EL (cell line): ENCODE measurements at regions not wholly inside any gene's neighbourhood (a gene's known extent, or its start where the extent isn't known, plus 50 kb on each side); places are given as distances from the start of the nearest gene placed in this dataset.
"Not testable (repeated sequence)": the region's sequence is repeated elsewhere in the genome, so short reads cannot be mapped to it uniquely, and the experiment has no call there.

Experiments used
- DNase-seq: peaks from one replicate; pipeline ENCODE4 v3.0.0-alpha.2; 2016

DNA sequence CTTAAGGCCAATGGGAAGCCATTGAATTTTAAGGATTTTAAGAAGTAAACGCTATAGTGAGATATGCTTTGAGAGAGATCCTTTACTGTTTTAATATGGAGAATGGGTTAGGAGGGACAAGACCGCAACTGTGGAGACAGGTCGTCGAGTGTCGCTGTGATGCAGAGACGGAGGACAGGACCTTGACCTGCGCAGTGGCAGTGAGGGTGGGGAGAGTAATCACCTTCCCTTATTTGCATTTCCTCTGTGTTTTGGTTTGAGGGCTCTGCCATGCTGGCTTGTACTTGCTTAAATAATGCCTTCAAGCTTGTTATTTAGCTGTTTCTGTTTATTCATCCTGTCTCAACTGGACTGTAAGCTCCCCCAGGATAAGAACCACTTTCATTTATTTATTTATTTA, 345.0 kb downstream of the FBXW7 start:
- DNase-seq = no peak

DNA sequence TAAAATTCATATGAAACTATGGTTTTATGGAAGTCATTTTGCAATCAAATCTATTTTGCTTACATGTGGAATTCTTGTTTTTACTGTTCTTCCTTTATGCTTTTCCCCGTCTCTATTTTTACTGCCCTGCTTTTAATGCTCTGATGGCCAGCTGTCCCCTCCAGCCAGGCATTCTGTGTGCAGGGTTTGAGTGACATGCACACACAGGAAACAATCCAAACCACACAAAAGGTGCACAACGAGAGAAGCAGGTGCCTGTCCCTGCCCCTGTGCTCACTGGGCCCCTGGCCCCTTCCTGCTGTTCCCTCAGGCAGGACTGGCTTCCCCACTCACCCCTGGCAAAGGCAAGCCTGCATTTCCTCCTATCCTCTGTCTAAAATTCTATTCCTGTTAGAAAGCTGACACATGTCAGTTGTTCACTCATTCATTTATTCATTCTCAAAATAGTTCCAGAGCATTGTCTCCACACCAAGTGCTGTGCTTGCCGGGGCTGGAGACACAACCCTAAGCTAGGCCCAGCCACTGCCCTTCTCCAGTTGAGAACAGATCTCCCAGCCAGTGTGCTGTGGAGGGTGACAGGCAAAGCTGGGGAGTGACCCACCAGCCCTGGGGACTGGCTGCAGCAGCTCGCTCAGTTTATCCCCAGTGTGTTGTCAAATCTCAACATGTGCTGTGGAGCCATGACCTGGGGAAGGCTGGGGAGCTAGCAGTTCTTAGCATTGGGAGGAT, 346.3 kb downstream of the FBXW7 start:
- no peak for DNase-seq

DNA sequence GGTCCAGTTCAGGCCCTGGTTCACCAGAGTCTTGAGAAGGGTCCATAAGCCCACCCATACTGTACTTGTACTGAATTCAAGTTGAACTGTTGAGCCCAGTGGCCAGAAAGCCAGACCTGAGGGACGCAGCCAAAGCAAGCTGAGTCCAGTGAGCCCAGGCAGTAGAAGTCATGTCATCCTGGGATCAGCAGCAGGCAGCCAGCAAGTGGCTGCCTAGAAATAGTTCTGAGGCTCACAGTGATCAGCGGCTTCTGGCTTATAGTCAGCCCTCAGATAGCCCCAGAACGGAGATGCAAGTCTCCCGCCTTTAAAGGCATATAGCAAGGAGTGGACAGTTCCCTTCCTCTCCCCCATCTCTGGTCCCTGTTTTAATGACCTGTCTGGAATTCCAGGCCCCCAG, 347.1 kb downstream of the FBXW7 start:
- DNase-seq = no peak

DNA sequence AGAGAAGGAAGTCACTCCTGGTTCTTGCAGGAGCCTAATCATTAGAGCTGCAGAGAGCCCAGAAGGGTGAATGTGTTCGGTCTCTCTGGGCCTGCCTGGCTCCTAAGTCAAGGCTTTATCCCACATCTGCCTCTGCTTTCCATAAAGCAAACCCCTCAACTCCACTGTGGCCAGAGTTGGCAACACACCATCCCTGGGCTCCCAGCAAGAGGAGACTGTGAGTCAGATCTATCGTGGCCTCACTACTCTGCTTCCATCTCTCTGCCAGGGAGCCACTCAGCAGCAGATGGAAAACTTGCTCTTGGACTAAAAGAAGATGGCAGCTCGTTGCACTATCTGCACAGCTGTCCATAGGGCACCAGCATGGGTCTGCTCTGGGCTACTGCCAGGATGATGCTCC, 348.2 kb downstream of the FBXW7 start:
- DNase-seq = no peak

DNA sequence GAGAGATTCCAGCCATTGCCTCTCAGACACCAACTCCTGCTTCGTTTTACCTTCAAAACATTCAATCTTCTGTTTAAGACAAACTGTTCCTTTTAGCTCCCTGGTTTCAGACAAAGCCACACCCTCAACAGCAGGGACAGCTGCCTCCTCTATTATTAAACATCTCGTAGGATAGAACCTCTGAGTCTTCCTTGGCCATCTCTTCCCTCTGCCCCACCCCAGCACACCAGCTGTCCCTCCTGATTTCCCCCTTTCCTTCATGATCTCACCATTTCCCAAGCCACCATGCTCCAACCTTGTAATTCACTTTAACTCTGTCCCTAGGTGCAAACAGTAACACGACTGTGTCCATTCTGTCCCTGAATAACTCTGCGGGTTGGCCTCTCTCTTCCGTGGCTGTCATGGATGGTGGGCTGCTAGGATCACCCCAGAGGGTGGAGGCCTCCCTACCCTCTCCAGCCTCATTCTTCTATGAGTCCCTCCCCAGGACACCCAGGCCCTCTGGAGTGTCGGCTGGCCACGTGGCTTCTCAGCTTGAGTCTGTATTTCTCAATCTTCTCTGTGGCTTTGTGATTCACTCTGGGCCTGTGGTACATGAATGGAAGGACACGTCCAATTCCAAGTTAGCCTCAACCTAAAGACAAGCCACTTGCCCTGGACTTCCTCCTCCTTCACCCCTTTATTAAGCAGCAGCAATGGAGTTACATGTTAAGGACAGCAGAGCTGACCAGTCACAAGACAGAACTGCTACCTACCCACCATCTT, 349.9 kb downstream of the FBXW7 start:
- no peak for DNase-seq

DNA sequence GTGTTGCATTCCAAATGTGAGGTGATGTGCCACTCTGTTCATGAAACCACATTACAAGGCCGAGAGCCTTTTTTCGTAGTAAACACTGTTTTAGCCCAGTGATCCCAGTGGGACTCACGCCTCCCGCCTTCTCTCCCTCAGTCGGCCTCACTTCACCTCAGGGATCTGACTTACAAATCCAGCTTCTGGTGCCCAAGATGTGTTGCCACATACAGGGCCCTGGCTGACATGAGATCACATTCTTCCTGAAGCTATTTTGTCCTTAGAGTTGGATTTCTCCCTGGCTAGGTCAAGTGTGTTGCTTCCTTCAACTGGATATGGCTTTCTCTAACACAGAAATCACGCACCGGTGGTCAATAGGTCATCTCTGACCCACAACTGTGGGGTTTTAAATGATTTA, 354.7 kb downstream of the FBXW7 start:
- no peak for DNase-seq

DNA sequence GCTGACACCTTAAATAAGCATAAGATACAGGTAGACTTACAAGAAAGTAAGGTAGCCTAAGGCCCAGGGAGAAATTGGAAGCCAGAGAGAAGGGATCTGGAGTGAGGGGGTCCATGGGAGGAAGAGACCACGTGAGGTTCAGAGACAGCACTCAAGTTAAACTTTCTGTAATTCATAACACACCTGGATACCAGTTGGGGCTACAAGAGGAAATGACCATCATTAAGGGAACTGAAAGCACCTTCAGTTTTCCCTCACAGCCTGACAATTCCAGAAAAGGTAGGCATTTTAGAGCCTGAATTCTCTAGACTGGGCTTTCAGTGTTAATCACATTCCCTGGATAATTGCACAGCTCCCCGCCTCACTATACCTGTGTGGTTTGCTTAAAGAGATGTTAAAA, 355.5 kb downstream of the FBXW7 start:
- DNase-seq = no peak

DNA sequence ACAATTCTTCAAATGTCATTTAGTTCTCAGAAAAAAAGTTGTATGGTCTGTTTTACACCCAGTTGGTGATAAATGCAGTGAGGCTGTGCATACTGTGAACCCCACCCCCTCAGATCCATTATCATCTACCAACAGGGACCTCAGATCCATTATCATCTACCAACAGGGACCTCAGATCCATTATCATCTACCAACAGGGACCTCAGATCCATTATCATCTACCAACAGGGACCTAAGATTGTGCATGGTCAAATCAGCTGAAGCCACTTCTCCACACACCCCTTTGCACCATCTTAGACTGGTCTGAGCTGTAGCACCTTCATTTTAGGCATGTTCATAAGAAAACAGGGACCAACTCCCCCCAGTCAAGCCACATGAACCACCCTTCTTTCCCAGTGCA, 358.4 kb downstream of the FBXW7 start:
- not testable (repeated sequence) for DNase-seq

DNA sequence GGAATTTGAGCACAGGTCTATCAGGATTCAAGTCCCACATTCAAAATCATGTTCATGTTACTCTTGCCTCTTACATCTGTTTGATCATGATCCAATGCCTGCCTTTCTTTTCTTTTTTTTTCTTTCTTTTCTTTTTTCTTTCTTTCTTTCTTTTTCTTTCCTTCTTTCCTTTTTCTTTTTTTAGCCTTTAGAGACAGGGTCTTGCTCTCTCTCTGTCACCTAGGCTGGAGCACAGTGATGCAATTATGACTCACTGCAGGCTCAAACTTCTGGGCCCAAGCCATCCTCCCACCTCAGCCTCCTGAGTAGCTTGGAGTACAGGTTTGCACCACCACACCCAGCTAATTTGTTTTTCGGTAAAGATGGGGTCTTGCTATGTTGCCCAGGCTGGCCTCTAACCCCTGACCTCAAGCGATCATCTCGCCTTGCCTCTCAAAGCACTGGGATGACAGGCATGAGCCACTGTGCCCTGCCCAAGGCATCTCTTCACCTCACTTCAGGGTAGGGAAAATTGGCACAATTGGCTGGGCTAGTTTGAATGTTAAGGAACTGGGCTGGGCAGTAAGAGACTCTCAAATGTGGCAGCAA, 359.2 kb downstream of the FBXW7 start:
- DNase-seq = no peak

DNA sequence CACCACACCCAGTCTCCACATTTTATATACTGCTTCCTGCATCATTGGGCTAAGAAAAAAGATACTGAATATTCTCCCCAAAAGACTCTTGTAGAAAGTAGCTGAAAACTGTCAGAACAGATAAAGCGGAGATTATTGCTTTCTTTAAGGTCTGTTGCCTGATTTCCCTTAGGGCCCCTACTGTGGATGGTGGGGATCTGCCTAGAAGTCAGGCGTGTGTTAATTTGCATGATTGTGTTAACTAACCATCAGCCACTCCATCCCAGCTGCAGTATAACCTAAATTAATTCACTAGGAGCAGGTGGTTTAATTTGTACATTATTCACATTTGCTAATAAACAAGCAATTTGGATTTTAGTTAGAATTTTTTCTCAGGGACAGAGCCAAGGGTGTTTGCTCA, 360.3 kb downstream of the FBXW7 start:
- DNase-seq = no peak

DNA sequence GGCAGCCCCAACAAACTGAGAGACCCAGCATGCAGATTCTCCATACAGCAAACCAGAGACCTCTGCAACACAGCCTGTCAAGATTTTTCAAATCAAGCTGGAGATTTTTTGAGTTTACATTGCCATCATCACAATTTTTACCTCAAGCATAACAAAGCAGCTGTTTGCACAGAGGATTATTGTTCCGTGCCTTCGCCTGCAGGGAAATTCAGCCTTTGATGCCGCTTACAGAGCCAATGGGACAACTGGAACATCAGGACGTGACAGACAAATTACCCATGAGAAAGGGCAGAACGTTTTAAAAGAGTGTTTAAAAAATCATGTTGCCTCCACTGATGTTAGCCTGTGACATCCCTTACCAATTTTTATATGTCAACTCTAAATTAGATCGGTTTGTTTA, 363.7 kb downstream of the FBXW7 start:
- no peak for DNase-seq

DNA sequence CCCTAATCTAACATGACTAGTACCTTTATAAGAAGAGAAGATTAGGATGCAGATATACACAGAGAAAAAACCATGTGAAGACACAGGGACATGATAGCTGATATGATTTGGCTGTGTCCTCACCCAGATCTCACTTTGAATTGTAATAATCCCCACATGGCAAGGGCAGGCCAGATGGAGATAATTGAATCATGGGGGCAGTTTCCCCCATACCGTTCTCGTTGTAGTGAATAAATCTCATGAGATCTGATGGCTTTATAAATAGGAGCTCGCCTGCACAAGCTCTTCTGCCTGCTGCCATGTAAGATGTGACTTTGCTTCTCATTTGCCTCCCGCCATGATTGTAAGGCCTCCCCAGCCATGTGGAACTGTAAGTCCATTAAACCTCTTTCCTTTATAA, 364.3 kb downstream of the FBXW7 start:
- DNase-seq = no peak

DNA sequence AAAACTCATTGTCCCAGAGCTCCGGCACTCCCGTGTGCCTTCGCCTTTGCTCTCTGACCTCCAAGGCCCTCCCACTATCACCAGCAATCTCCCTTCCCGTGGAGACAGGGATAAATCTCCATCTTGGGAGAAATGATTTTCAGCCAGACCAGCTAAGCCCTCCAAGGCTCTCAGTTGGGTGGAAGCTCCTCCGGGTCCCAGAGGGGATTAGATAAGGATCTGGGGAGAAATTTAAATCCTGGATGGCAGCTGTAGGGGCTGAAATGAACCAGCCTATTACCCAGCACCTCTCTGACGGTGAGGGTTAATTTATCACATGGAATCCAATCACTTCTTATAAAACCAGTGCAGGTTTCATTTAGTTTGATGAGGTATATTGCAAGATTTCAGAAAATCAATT, 366.2 kb downstream of the FBXW7 start:
- DNase-seq = no peak

DNA sequence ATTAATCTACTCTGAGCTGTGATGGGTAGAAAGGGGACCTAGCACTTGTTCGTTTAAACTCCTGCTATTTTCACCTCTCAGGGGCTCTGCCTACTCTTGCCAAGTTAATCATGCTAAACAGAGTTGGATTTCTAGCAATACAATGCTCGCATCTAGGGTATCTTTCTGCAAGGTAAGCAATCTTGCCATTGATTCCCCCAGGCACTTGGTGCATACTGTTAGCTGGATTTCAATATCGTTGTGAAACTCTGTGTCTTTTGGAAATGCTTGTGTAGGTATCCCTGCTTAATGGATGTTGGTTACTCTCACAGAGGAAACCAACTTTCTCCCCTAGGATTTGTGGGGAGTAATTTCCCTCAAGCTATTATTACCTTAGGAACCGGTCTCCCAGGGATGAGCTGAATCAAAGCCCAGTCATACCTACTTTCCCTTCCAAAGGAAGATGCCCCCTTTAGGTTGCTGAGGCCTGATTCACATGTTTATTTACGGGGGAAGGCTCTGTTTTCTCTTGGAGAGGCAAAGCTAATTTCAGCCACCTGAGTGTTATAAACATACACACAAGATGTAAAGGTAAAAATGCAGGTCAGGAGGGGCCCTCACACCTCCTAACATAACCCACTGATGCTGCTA, 366.8 kb downstream of the FBXW7 start:
- DNase-seq = no peak

DNA sequence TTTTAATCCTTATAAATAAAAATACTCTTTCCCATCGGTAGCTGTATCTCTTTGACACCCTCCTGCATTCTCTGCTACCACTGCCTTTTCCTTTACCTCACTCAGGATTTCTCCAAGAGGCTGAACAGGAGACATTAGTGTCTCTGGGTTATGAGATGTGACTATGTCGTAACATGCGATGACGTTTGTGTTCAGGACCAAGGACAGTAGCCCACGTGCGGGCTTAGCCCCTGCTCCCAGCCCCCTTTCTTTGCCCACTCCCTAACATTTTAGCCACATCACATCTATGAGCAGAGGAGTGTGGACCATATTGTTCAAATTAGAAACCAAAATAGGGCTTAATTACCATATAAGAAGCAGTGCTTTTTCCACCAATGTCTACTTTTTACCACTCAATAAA, 369.3 kb downstream of the FBXW7 start:
- DNase-seq = no peak

DNA sequence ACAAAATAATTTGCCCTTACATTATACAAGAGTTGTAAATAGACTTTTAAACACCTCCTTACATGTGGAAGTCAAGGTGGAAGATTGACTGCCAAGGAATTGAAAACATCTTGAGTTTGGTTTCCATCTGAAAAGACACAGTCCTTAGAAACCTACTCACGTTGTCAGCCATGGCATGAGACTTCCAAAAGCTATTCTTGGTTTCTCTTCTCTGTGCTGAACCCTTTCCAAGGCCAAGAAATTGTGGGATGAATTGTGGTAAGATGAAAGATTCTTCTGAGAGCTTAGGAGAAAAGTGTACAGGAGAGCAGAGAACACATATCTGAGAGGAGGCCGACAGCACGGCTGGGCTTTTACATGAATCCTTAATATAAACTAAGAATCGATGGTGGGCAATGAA, 370.0 kb downstream of the FBXW7 start:
- no peak for DNase-seq

DNA sequence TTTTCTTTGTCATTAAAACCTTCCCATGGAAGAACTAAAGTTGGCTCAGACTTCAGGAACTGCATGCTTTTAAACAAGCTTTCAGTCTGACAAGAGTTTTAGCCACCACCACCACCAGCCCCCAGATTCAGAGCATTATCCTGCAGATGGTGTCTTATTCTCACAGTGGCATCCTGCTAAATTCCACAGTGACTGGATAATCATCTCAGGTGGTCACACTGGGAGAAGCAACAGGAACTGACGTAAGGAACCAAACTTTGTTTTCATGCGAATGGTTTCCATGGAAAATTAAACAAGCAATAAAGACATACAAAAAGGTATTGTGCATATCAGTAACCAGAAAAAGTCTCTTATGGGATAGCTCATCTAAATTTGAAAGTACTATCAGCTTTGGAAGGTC, 370.7 kb downstream of the FBXW7 start:
- peak; percentile 6 for DNase-seq

DNA sequence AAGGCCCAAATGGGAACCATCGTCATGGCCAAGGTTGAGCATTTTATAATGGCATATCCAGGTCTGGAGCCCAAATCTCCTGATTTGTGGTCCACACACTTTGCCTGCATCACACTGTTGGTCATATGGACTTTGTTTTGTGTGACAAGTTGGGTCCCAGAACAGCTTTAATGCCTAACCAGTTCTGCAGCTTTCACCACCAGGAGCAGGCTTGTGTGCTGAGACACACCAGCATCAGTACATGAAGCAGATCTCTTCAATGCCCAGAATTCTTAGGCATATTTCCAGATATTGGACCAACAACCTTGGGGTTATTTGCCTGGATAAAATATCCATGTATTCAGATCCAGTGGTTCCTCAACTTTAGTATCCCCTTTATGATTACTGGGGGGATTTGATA, 371.3 kb downstream of the FBXW7 start:
- DNase-seq = no peak

DNA sequence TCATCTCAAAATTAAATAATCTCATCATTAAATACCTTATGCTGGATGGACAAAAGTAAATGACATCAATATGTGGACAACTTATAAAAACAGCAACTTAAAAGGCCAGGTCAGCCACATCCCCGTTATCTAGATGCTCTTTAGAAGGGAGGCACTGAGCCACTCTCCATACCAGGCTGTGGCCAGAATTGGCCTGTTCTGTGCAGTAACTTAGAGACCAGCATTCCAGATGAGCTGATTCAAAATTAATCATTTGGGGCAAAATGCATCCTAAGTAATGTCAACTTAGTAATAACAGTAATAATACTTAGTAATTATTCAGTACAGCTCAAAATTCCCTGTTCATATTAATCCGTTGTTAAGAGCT, 373.6 kb downstream of the FBXW7 start:
- no peak for DNase-seq

DNA sequence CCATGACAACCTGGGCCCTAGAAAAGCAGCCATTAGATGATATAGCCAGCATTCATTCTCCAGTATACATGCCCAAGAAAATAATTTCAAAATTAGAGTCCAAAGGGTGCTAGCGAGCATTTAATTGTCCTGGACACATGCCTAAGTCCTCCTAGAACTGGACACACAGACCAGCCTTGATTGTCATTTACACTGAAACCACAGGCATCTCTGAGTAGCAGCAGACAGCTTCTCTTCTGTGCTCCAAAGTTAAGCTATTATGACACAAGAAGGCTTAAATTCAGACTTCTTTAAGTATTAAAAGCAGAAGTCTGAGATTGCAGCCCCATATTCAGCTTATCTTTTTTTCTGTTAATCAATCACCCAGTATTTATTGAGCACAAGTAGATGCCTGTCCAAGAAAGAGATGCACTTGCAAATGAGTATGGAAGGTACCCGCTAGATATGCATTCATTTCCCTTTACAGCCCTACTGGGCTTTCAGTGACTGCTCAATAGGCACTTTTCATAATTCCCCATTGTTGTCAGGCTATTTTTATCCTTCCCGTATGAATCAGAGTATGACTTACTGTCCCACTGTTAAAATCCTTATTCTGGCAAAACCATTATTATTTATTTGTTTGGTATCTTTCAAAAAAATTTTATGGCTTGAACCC, 374.1 kb downstream of the FBXW7 start:
- no peak for DNase-seq

DNA sequence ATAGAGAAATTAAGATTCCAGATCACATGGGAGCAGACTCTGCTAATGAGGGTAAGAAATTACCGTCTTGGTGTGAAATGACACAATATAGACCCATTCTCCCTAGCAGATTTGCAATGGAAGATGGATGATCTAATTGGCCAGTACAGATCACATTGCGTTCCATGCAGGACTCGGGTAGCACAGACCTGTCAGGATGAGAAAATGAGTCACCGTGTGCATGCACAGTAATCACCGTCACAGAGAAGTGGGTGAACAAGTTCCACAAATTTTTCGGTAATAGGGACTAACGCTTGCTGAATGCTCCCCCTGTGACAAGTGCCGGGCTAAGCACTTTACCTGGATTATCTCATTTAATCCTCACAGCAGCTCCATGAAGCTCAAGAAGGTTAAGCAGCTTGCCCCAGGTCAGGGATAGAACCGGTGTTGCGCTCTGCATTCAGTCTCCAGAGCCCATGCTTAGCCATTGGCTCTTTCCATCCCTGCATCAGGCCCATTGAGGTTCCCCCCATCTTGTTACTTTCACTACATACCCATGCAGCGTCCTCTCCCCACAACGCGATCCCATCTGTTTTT, 375.6 kb downstream of the FBXW7 start:
- no peak for DNase-seq

DNA sequence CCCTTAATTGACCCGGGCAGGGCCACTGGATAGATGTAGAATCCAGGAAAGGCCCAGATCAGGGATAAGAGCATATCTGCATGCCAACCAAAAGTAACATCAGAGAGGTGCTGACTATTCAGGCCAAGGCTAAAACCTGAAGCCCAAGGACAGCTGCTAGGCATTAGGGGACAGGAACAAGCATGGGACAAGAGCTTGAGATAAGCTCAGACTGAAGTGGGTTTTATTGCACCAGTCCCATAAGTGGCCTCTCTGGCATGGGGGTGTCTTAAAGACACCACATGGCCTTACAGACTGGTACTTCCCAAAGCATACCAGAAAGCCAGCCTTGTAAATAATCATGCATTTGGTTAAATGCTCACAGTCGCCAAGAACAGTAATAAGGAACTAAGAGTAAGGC, 376.1 kb downstream of the FBXW7 start:
- DNase-seq = no peak

DNA sequence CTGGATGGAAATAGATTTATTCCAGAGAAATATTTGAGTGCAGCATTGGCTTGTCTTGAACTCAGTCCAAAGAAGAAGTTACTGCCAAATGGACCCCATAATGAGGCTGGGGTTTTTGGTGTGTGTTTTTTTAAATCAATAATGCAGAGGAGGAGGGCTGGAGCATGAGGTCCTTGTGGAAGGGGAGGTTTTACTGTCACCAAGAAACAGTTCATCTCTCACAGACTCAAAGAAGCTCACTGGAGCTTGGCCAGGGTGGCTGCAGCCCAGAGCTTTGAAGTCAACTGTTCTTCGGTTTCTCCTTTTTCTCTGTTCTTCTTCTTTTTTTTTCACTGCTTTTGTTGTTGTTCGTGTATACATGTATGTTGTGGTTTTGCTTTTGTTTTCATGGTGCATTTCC, 377.7 kb downstream of the FBXW7 start:
- DNase-seq = no peak
